Body of pancreas (tissue), 4 donors: ENCODE measurements at regions not wholly inside any gene's neighbourhood (a gene's known extent, or its start where the extent isn't known, plus 50 kb on each side); places are given as distances from the start of the nearest gene placed in this dataset.

Source experiments
- ATAC-seq: fragments of 150-250 bp; one replicate; pipeline ENCODE4 v1.9.1; 2016
- DNase-seq, 4 donors: peaks; one replicate each; pipeline ENCODE4 v3.0.0-alpha.2; 2019
- H3K27ac ChIP-seq, 4 donors: fragments of 200-600 bp; sonication (generic); 1 replicate in 3 of 4; 2 replicates in 1 of 4; pipeline versions ENCODE4 v1.5.1 to v1.6.1; 2016 to 2019; ENCODE audit warnings: mild to moderate bottlenecking in 1 of 4, mixed read lengths in 1 of 4, moderate library complexity in 1 of 4
- H3K27me3 ChIP-seq, 2 donors: fragments of 200-600 bp; sonication (generic); one replicate each; pipeline ENCODE4 v1.6.0; 2016; ENCODE audit warnings: mild to moderate bottlenecking in 1 of 2
- H3K36me3 ChIP-seq, 2 donors: fragments of 200-600 bp; sonication (generic); replicated peaks in 1 of 2; 2 replicates each; pipeline ENCODE4 v1.5.1; 2016; ENCODE audit warnings: low read depth in 2 of 2; ENCODE audit not compliant: insufficient read depth in 1 of 2
- H3K4me1 ChIP-seq: fragments of 200-600 bp; sonication (generic); one replicate; pipeline ENCODE4 v1.6.0; 2016
- H3K4me3 ChIP-seq, 2 donors: fragments of 200-600 bp; sonication (generic); 1 replicate in 1 of 2; 2 replicates in 1 of 2; pipeline ENCODE4 v1.5.1; 2016 to 2019
- H3K9me3 ChIP-seq, 3 donors: fragments of 200-600 bp; sonication (generic); 1 replicate in 2 of 3; 2 replicates in 1 of 3; pipeline ENCODE4 v1.5.1; 2016
- CTCF ChIP-seq, 7 experiments: fragments of 450-650 bp in 4 of 7; fragments of 200-600 bp in 3 of 7; sonication (generic) in 3 of 7; IDR thresholded peaks; one replicate each; pipeline ENCODE4 v1.5.1; 2016 to 2019; ENCODE audit warnings: antibody characterized with exemption in 7 of 7
- POLR2A ChIP-seq, 3 donors: fragments of 450-650 bp; IDR thresholded peaks; one replicate each; pipeline ENCODE4 v1.6.1; 2016; ENCODE audit warnings: antibody characterized with exemption in 3 of 3, mild to moderate bottlenecking in 2 of 3
- whole genome bisulfite sequencing, 2 donors: methylation state at CpG; one replicate each; pipeline ENCODE4 v1.1.5; 2017; 5-methylcytosine and 5-hydroxymethylcytosine counted together
- intact Hi-C: fragments of 100-400 bp; cut with DNase I; formaldehyde crosslinking; loops from one replicate; pipeline ENCODE4 v1.15.1; 2023

GRCh38 chr10:128386231-128386630, 260.0 kb upstream of the MKI67 start:
- intact Hi-C loops, result no loop called here
- no peaks in the 10 kb centered on the region for H3K36me3 ChIP-seq
- H3K4me3 ChIP-seq, result no peak overlapping the region
- no peak for TF ChIP-seq POLR2A (IDR thresholded peaks at IDR 0.05)
- TF ChIP-seq CTCF (IDR thresholded peaks at IDR 0.05), result no peak
- no peaks in the 10 kb centered on the region for H3K4me1 ChIP-seq
- H3K27ac ChIP-seq, result no peak overlapping the region
- no peaks in the 10 kb centered on the region for H3K9me3 ChIP-seq
- WGBS, 2 donors, result 46 to 61% methylated on average over 7 of the region's 7 CpGs
- no peak for ATAC-seq
- no peaks in the 10 kb centered on the region for H3K27me3 ChIP-seq
- no peak for DNase-seq

GRCh38 chr10:128386816-128387604, 260.8 kb upstream of the MKI67 start:
- H3K27ac ChIP-seq, result no peak overlapping the region
- ATAC-seq, result no peak
- TF ChIP-seq CTCF (IDR thresholded peaks at IDR 0.05), result no peak
- TF ChIP-seq POLR2A (IDR thresholded peaks at IDR 0.05), result no peak
- no peaks in the 10 kb centered on the region for H3K4me1 ChIP-seq
- no peak overlapping the region for H3K4me3 ChIP-seq
- H3K36me3 ChIP-seq, result no peaks in the 10 kb centered on the region
- intact Hi-C loops, result no loop called here
- DNase-seq, result no peak
- 69 to 70% methylated on average over 22 to 24 of the region's 24 CpGs for WGBS, 2 donors
- H3K27me3 ChIP-seq, result no peaks in the 10 kb centered on the region
- no peaks in the 10 kb centered on the region for H3K9me3 ChIP-seq

- ATAC-seq (no peak), DNase-seq (no peak)
- Histone ChIP-seq H3K9me3 (no peaks in the 10 kb centered on the region), H3K4me1 (no peaks in the 10 kb centered on the region), H3K4me3 (no peak overlapping the region), H3K27me3 (no peaks in the 10 kb centered on the region), H3K36me3 (no peaks in the 10 kb centered on the region), H3K27ac (no peak overlapping the region)
- intact Hi-C loops, result no loop called here
- TF ChIP-seq POLR2A (IDR thresholded peaks at IDR 0.05) (no peak), CTCF (IDR thresholded peaks at IDR 0.05) (no peak)
- WGBS, 2 donors, result 27 to 30% methylated on average over 5 of the region's 5 CpGs
Observed at GRCh38 chr10:128390596-128390995, 264.4 kb upstream of the MKI67 start.

- no peak for TF ChIP-seq CTCF (IDR thresholded peaks at IDR 0.05)
- no peak for TF ChIP-seq POLR2A (IDR thresholded peaks at IDR 0.05)
- DNase-seq, result no peak
- ATAC-seq, result no peak
- Histone ChIP-seq H3K4me1 (no peaks in the 10 kb centered on the region), H3K4me3 (no peak overlapping the region), H3K27me3 (no peaks in the 10 kb centered on the region), H3K9me3 (no peaks in the 10 kb centered on the region), H3K27ac (no peak overlapping the region), H3K36me3 (no peaks in the 10 kb centered on the region)
- WGBS, 2 donors, result 34 to 51% methylated on average over 4 of the region's 4 CpGs
- intact Hi-C loops, result no loop called here
Observed at GRCh38 chr10:128393546-128393945, 267.3 kb upstream of the MKI67 start.

- ATAC-seq, result no peak
- Histone ChIP-seq H3K9me3 (no peaks in the 10 kb centered on the region), H3K27me3 (no peaks in the 10 kb centered on the region), H3K27ac (no peak overlapping the region), H3K36me3 (no peaks in the 10 kb centered on the region), H3K4me3 (no peak overlapping the region), H3K4me1 (no peaks in the 10 kb centered on the region)
- DNase-seq, result no peak
- intact Hi-C loops, result no loop called here
- TF ChIP-seq POLR2A (IDR thresholded peaks at IDR 0.05) (no peak), CTCF (IDR thresholded peaks at IDR 0.05) (no peak)
- 56 to 67% methylated on average over 7 to 8 of the region's 8 CpGs for WGBS, 2 donors
Observed at GRCh38 chr10:128398118-128398517, 271.9 kb upstream of the MKI67 start.
